Esophagus mucosa (tissue), 1 donor: ENCODE measurements at regions not wholly inside any gene's neighbourhood (a gene's known extent, or its start where the extent isn't known, plus 50 kb on each side); places are given as distances from the start of the nearest gene placed in this dataset.
"Not testable (repeated sequence)": the region's sequence is repeated elsewhere in the genome, so short reads cannot be mapped to it uniquely, and the experiment has no call there.

Source experiments
- ATAC-seq: fragments of 200-7000 bp; cut with Tn5 transposase; one replicate; pipeline ENCODE4 v1.9.1; 2020
- donor health status: DM: yes; HTN: yes; CAD: no.

DNA sequence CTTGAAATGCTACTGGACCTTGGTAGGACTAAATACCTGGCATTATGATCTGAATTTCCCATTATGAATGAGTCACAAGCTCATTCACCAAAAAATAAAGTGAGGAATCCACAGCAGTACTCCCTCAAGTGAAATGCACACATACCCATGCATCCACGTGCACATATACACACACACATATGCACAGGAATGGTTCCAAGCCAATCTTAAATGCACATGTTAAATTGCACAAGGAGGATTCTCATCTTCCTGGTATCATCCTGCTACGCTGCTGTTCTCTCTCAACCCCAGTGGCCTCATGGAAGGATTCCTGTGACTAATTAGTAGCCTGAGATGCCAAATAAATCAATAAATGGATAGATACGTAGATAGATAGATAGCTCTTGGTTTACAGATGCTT, 132.1 kb upstream of the KLF12 start:
- ATAC-seq: no peak

GRCh38 chr13:74264333-74264732, 130.1 kb upstream of the KLF12 start:
- no peak for ATAC-seq

DNA sequence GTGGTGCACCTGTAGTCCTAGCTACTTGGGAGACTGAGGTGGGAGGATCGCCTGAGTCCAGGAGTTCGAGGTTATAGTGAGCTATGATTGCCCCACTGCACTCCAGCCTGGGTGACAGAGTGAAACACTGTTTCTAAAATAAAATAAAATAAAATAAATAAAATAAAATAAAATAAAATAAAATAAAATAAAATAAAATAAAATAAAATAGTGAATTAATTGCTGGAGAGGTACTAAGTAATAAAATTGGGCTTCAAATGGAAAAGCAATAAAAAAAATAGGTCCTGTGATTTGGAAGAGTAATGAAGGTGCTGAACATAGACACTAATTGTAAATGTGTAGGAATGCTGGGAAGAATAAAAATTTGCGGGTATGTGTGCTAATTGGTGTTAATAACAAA, 126.2 kb upstream of the KLF12 start:
- not testable (repeated sequence) for ATAC-seq

DNA sequence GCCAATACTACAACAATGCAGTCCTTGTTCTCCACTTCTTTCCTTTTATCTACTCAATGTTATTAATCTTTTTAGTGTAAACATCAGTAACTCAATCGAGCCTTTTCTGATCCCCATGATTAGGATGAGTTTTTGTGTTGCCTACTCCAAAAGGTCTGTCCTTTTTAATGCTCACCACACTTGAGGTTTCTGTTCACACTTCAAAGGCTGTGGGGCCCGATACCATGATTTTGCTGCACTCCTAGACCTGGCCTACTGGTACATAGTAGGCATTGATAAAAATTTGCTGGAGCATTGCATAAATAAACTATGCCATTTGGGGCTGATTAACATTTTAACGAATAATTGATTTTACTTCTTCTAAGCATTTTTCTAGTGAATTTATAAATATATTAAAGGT, 125.4 kb upstream of the KLF12 start:
- no peak for ATAC-seq

- no peak for ATAC-seq
These were observed 124.8 kb upstream of the KLF12 start for GRCh38 chr13:74258961-74259360.

GRCh38 chr13:74256969-74257368, 122.8 kb upstream of the KLF12 start:
- no peak for ATAC-seq

- ATAC-seq: no peak
These were observed 119.0 kb upstream of the KLF12 start for GRCh38 chr13:74253161-74253560.

DNA sequence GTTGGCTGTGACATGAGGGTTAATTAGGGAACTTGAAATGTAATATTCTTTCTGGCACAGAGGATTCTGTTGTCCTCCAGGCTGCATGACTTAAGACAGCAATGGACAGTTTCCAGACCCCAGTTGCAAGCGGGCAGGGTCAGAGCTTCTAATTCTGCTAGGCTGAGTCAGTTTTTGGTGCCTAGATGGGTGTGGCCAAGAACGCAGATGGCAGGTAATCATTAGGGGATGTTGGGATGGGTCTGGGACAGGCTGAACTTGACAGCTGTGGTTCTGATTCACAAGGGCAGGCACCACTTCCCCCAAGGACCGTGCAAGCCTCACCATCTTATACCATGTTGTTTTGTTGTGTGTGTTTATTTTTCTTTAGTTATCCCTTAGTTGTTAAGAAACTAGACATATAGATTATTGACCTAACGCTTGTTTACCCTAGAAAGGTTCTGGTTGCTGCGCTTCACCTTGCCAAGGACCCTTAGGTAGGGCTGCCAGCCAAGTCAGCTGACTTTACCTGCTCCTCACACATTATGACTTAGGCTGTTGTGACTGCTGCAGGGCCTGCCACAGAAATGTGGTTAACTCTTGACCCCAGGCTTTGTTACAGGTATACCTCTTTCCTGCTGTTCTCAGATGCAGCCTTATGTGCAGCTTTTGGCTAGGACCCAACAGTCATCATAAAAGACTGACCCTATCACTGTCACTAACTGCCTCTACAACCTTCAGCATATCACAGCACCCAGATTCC, 117.7 kb upstream of the KLF12 start:
- no peak for ATAC-seq

DNA sequence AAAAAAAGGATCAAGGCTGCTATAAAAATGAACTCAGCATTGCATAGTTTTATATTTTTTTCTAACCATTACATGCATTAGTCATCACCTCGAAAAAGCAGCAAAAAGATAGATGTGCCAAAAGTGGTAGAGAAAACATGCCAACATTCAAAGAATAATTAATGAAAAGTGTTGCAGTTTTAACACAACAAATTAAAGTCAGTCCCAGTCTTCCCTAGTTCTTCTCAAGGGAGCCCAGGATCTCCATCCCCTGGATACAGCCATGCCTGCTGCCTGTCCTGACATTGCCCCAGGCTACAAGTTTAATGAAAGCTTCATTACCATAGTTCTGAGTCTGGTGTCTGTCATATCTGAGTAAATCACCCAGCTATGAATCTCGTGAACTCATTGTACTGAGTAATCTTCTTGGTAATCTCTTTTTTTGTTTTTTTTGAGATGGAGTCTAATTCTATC, 116.6 kb upstream of the KLF12 start:
- no peak for ATAC-seq

- no peak for ATAC-seq
These were observed 114.3 kb upstream of the KLF12 start for GRCh38 chr13:74248477-74248876.

DNA sequence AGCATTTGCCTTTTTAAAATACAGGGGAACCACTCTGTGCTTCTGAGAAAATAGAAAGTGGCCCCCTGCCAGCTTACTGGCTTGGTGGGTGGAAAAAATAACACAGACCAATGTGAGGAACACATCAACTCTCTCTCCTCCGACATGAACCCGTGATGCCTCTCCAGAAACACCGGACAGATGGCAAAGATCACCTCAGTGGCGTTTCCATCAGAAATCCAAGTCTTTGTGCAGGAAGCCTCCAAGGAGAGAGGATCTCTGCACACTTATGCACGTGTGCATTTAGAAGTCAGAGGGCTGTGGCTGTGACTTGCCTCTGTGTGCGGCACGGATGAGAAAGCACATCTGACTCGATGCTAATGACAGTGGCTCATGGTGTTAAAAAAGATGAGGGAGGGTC, 112.3 kb upstream of the KLF12 start:
- no peak for ATAC-seq

DNA sequence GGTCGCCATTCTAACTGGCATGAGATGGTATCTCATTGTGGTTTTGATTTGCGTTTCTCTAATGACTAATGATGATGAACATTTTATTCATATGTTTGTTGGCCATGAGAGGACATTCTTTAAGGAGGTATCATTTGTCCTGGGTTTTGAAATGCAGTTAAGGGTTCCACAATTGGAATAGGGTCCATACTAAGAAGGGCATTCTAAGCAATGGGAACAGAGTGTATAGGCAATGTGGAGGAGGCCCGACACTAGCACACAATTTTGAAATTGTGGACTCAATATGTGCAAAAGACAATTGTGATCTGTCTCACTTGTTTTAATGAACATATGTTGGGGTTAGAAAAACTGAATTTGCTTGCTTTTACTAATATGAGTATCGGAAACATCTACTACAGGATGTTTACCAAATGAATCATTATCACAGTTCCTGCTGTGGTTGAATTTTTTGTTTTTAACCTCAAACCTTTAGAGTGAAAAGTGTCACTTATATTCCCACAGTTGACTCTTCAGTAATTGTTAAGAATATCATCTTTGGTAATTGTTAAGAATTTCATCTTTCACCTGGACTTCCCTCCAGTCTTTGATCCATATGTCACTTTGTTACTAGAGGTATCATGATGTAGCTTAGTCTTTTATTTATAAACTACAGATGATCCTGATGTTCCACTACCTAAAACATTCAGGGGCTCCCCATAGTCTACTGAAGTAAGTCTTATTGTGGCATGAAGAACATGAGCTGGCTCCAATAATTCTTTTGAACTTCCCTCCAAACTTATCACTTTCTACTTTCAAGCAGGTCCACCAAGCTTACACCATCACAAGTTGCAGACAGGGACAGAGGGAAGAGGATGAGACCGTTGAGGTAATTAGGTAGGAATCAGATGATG, 109.7 kb upstream of the KLF12 start:
- ATAC-seq: no peak

GRCh38 chr13:74241343-74241742, 107.1 kb upstream of the KLF12 start:
- ATAC-seq: not testable (repeated sequence)

GRCh38 chr13:74230984-74231501, 96.8 kb upstream of the KLF12 start:
- ATAC-seq: no peak

- ATAC-seq: no peak
These were observed 95.0 kb upstream of the KLF12 start for GRCh38 chr13:74229242-74229641.

- no peak for ATAC-seq
These were observed 93.4 kb upstream of the KLF12 start for GRCh38 chr13:74227476-74228158.

DNA sequence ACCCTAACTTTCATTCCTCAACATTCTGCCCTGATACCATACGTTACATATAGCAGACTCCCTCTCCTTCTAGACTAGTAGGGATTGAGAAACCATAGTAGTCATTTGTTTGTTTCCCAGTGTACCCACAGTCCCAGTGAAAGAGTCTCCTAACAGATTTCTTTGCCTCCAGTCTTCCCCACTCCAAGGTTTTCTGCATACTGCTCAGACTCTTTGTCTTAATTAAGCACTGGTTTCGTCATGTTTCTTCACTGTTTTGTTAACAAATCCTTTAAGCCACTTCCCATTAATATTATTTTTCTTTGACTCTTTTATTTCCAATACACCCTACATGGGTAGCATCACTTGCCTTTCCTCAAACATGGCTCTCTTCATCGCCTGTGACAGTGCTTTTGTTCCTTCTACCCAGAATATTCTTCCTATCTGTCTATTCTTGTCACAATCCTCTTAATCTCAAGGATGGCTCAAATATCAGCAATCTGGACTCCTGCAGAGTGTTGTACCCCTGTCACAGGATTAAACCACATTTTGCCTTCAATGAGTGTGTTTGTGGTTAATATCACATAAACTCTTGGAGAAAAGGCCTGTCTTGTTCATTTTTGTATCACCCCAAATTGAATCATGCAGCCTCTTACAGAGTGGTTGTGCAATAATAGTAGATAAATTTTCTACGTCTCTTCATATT, 92.7 kb upstream of the KLF12 start:
- no peak for ATAC-seq

- no peak for ATAC-seq
These were observed 87.5 kb upstream of the KLF12 start for GRCh38 chr13:74221752-74222151.

GRCh38 chr13:74219566-74219965, 85.4 kb upstream of the KLF12 start:
- ATAC-seq: no peak

DNA sequence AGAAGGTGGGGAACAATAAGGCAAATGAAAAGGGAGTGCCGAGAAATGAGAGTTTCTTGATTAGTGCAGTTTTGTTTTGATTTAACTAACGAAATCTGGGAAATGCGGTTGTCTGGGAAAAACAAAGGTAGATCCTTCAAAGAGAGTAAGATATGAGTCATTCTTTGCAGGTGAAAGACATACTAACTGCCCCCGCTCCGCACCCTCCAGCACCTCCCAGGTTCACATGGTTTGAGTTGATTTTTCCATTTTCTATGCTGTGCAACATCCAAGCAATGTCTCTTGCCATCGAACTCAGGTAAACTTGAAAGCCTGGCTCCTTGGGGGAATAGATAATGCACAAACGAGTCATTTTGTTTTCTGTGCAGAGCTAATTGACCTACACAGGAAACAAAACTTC, 84.1 kb upstream of the KLF12 start:
- no peak for ATAC-seq

DNA sequence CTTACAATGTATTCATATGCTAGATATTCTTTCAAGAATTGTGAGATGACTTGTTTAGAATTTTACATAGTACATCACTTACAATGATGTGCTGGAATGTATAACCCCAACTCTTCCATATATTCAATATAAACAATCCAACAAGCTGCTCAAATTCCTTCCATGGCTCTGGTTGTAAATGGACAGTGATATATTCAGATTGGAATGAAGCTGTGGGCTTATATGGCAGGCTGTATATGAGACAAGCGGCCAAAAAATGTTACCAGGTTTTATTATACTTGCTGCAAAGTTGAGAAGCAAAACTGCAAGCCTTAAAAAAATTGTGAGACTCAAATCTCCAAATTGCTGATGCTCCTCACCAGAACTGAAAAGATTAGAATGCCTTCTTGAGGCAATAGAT, 83.6 kb upstream of the KLF12 start:
- ATAC-seq: no peak

DNA sequence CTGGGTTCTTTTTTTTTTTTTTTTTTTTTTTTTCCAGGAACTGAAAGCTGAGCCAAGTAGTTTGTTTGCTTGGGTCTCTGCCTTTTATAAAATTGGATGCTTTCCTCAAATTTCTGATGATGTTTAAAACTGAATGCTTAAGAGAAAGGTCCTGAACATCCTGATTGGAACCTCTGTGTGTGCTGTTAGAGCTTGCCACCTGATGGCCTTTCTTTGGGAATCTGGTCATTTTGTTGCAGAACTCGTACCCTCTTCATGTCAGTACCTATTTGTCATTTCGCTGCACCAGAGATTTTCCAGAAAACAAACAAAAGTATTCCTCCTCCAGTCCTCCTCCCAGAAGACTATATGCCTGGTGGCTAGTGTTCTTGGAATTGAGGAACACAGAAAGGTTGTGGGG, 81.2 kb upstream of the KLF12 start:
- ATAC-seq: no peak

DNA sequence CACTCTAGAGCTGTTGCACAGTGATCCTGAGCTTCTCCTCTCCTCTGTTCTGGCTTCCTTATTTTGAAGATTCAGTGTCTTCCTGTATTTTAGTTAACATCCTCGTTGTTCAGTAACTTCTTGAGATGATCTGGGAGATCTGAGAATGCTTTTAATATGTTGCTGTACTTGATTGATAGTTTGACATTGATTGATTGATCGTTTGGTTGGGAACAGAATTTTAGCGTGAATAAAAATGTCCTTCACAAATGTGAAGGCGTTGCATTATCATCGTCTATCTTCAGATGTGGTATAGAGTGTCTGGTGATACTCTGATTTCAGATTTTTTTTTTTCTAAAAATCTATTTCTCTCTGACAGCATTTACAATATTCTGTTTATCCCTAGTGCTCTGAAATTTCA, 80.1 kb upstream of the KLF12 start:
- no peak for ATAC-seq
